PC-9 (cell line): ENCODE measurements at regions not wholly inside any gene's neighbourhood (a gene's known extent, or its start where the extent isn't known, plus 50 kb on each side); places are given as distances from the start of the nearest gene placed in this dataset.

ENCODE experiments used
- BruUV-seq: library from RNA; stranded (reverse); fragments of 400-500 nt; replicated peaks from 2 replicates; lab custom pipeline; 2021; lab: Mats Ljungman, UMichigan
- CTCF ChIA-PET: fragments of 300-600 bp; sonication (Branson Sonifier 250); formaldehyde crosslinking; loops from one replicate; lab custom pipeline; 2022; ENCODE audit warnings: antibody characterized with exemption; lab: Charles Lee
- POLR2A ChIA-PET: fragments of 300-600 bp; sonication (Branson Sonifier 250); formaldehyde crosslinking; loops from one replicate; lab custom pipeline; 2022; ENCODE audit warnings: antibody characterized with exemption; ENCODE audit not compliant: unreplicated experiment; lab: Charles Lee
- DNase-seq, 2 experiments: peaks; one replicate each; pipeline versions ENCODE4 v3.0.0 to v3.0.0-alpha.2; 2015 to 2022; ENCODE audit warnings: mixed read lengths in 1 of 2
- H2AFZ ChIP-seq: fragments of 200-600 bp; sonication (generic); 2 replicates; pipeline ENCODE4 v1.8.1; 2017; ENCODE audit warnings: antibody characterized with exemption
- H3F3A ChIP-seq: fragments of 200-600 bp; sonication (generic); 2 replicates; pipeline ENCODE4 v1.8.1; 2017; ENCODE audit warnings: antibody characterized with exemption, mild to moderate bottlenecking, low read depth; ENCODE audit not compliant: insufficient read depth
- H3K27ac ChIP-seq: fragments of 200-600 bp; sonication (generic); 2 replicates; pipeline ENCODE4 v1.6.1; 2016; ENCODE audit warnings: mixed run types
- H3K27me3 ChIP-seq: fragments of 200-600 bp; sonication (generic); 2 replicates; pipeline ENCODE4 v1.6.1; 2016; ENCODE audit warnings: low read depth, mixed run types; ENCODE audit not compliant: insufficient read depth
- H3K36me3 ChIP-seq: fragments of 200-600 bp; sonication (generic); 2 replicates; pipeline ENCODE4 v1.6.1; 2016; ENCODE audit warnings: low read depth, mixed run types
- H3K4me1 ChIP-seq: fragments of 200-600 bp; sonication (generic); replicated peaks from 2 replicates; pipeline ENCODE4 v1.6.1; 2016; ENCODE audit warnings: mixed run types; ENCODE audit not compliant: insufficient read depth
- H3K4me2 ChIP-seq: fragments of 200-600 bp; sonication (generic); 2 replicates; pipeline ENCODE4 v1.6.1; 2017; ENCODE audit warnings: mixed run types
- H3K4me3 ChIP-seq: fragments of 200-600 bp; sonication (generic); 2 replicates; pipeline ENCODE4 v1.6.1; 2016; ENCODE audit warnings: mixed run types
- H3K79me2 ChIP-seq: fragments of 200-600 bp; sonication (generic); 2 replicates; pipeline ENCODE4 v1.6.1; 2017; ENCODE audit warnings: low read depth, mixed run types
- H3K9me2 ChIP-seq: fragments of 200-600 bp; sonication (generic); 2 replicates; pipeline ENCODE4 v1.8.1; 2017; ENCODE audit warnings: mild to moderate bottlenecking; ENCODE audit not compliant: insufficient read depth
- H3K9me3 ChIP-seq: fragments of 200-600 bp; sonication (generic); 2 replicates; pipeline ENCODE4 v1.8.1; 2016; ENCODE audit warnings: low read depth; ENCODE audit not compliant: insufficient read depth
- H4K20me1 ChIP-seq: fragments of 200-600 bp; sonication (generic); 2 replicates; pipeline ENCODE4 v1.8.1; 2017; ENCODE audit not compliant: insufficient read depth
- CTCF ChIP-seq: fragments of 200-600 bp; sonication (generic); conservative IDR thresholded peaks from 2 replicates; pipeline ENCODE4 v1.6.1; 2017; ENCODE audit warnings: mixed run types, antibody characterized with exemption, mild to moderate bottlenecking, moderate library complexity
- EZH2 ChIP-seq: fragments of 200-600 bp; sonication (generic); IDR thresholded peaks from 2 replicates; pipeline ENCODE4 v1.8.0; 2017; ENCODE audit warnings: antibody characterized with exemption, low read depth
- intact Hi-C: fragments of 100-400 bp; cut with micrococcal nuclease; formaldehyde crosslinking; loops from one replicate; pipeline ENCODE4 v1.10.0; 2022; ENCODE audit not compliant: unreplicated experiment

DNA sequence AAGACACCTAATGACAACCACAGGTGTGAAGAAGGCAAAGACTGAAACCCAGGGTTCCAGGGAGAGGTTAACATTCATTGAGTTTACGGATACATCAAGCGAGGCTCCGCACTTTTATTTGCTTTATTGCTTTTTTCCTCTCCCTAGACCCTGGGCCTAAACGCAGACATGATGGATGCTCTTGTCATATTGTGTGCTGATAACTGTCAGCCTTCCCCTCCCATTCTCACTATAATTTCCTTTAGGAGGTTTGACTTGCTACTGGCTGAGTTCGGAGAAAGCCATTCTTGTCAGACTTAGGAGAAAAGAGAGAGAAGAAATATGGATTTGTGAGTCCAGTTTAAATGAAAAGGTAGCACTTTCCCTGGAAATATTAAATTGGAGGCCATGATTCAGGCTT is 471.6 kb downstream of the DNAH5 start:
- ChIA-PET CTCF (no interaction called here), POLR2A (no interaction called here)
- TF ChIP-seq EZH2 (no peak), CTCF (no peak)
- DNase-seq, result no peak
- 0 out of 2 replicates have a peak, but pooled peaks cover 3% of the 10 kb centered on the region for H3K9me2 ChIP-seq
- no peak overlapping the region for H3K4me2 ChIP-seq
- intact Hi-C loops, result loop anchor here (10.0 kb wide), 1 partner anchor 658 kb away; no protein-coding TSS in a partner anchor
- H3K4me3 ChIP-seq, result no peak overlapping the region
- H3K4me1 ChIP-seq, result peaks cover 9% of the 10 kb centered on the region; the same call in 1 of the 2 replicates
- H3K79me2 ChIP-seq, result no peaks in the 10 kb centered on the region
- H2AFZ ChIP-seq, result no peak overlapping the region
- no peaks in the 10 kb centered on the region for H3F3A ChIP-seq
- H3K27me3 ChIP-seq, result no peaks in the 10 kb centered on the region
- no peaks in the 10 kb centered on the region for H3K36me3 ChIP-seq
- H4K20me1 ChIP-seq, result no peaks in the 10 kb centered on the region
- H3K27ac ChIP-seq, result no peak overlapping the region
- BruUV-seq, result no TSS peak
- H3K9me3 ChIP-seq, result no peaks in the 10 kb centered on the region

GRCh38 chr5:13470975-13471374 is 473.5 kb downstream of the DNAH5 start:
- no peaks in the 10 kb centered on the region for H3K36me3 ChIP-seq
- no peaks in the 10 kb centered on the region for H4K20me1 ChIP-seq
- H3K4me1 ChIP-seq, result no peaks in the 10 kb centered on the region
- H3K27me3 ChIP-seq, result no peaks in the 10 kb centered on the region
- no TSS peak for BruUV-seq
- H3F3A ChIP-seq, result no peaks in the 10 kb centered on the region
- ChIA-PET POLR2A (no interaction called here), CTCF (no interaction called here)
- intact Hi-C loops, result loop anchor here (10.0 kb wide), 1 partner anchor 656 kb away; no protein-coding TSS in a partner anchor
- H3K4me2 ChIP-seq, result no peak overlapping the region
- H3K9me3 ChIP-seq, result no peaks in the 10 kb centered on the region
- H3K79me2 ChIP-seq, result no peaks in the 10 kb centered on the region
- H3K9me2 ChIP-seq, result 0 out of 2 replicates have a peak, but pooled peaks cover 3% of the 10 kb centered on the region
- no peak overlapping the region for H3K4me3 ChIP-seq
- H2AFZ ChIP-seq, result no peak overlapping the region
- no peak overlapping the region for H3K27ac ChIP-seq
- DNase-seq, result no peak
- TF ChIP-seq CTCF, result no peak
- no peak for TF ChIP-seq EZH2

DNA sequence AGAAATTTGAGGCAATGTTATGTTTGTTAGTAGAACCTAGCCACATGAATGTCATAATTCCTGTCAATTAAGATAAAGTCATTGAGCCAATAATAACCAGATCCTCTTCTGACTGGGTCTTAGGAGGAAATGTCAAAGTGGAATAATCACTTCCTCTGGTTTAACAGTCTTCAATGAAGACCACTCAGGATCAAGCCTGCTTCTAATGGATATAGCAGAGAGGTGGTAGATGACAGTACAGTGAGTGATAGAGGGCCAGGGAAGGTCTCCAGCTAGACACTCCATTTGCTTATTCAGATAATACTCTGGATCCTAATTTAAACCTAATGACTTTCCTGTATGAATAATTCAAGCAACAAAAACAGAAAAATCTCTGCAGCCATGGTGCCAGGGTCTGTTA is 474.2 kb downstream of the DNAH5 start:
- DNase-seq, result no peak
- CTCF ChIA-PET, result no interaction called here
- no TSS peak for BruUV-seq

More for the DNA sequence above, 474.2 kb downstream of the DNAH5 start:
- no peaks in the 10 kb centered on the region for H4K20me1 ChIP-seq
- H3K9me3 ChIP-seq, result no peaks in the 10 kb centered on the region
- no peak for TF ChIP-seq CTCF
- no peak for TF ChIP-seq EZH2
- no peak overlapping the region for H2AFZ ChIP-seq
- no peak overlapping the region for H3K27ac ChIP-seq
- H3F3A ChIP-seq, result no peaks in the 10 kb centered on the region
- H3K27me3 ChIP-seq, result no peaks in the 10 kb centered on the region
- H3K36me3 ChIP-seq, result no peaks in the 10 kb centered on the region
- POLR2A ChIA-PET, result no interaction called here
- no peaks in the 10 kb centered on the region for H3K4me1 ChIP-seq
- H3K4me2 ChIP-seq, result no peak overlapping the region
- H3K4me3 ChIP-seq, result no peak overlapping the region
- 0 out of 2 replicates have a peak, but pooled peaks cover 3% of the 10 kb centered on the region for H3K9me2 ChIP-seq
- intact Hi-C loops, result loop anchor here (10.0 kb wide), 1 partner anchor 655 kb away; no protein-coding TSS in a partner anchor
- no peaks in the 10 kb centered on the region for H3K79me2 ChIP-seq
